Astrocyte (in vitro differentiated cells and primary cell): ENCODE measurements at regions not wholly inside any gene's neighbourhood (a gene's known extent, or its start where the extent isn't known, plus 50 kb on each side); places are given as distances from the start of the nearest gene placed in this dataset.

ENCODE experiments used
- CTCF ChIP-seq: IDR thresholded peaks from 2 replicates; pipeline ENCODE4 v1.5.1; 2011; ENCODE audit warnings: low read depth, mild to moderate bottlenecking, inconsistent platforms, low read length, moderate library complexity; ENCODE audit not compliant: insufficient read depth
- EZH2 ChIP-seq: IDR thresholded peaks from 2 replicates; pipeline ENCODE4 v1.6.1; 2012; ENCODE audit warnings: mild to moderate bottlenecking, low read length, inconsistent platforms; ENCODE audit not compliant: insufficient read depth

GRCh38 chr9:30524311-30524710 lies 1860.1 kb upstream of the ACO1 start:
- TF ChIP-seq CTCF: no peak
- TF ChIP-seq EZH2: no peak
